ENCODE measurements at regions not wholly inside any gene's neighbourhood (a gene's known extent, or its start where the extent isn't known, plus 50 kb on each side); places are given as distances from the start of the nearest gene placed in this dataset.

DNA sequence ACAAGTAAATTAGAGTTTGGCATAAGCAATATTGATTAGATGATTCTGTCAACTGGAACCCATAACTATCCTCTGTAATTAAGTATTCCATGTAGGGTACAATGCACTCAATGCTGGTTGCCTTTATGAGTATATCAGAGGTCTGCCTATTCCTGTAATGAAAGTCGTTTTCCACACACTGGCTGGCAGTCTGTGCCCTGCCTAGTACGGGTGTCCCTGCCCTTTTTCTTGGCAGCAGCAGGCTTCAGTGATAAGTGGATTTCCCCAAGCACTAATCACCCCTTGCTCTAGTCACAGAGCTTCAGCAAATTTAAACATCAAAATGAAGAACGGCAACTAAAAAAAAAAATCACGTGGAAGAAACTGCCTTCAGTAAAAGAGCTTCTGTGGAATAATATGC is 294.8 kb upstream of the STT3B start:
- ChIA-PET POLR2A (no interaction called here), CTCF (interaction anchor here (0.6 to 1.0 kb wide), 2 partner anchors 29 to 600 kb away, joined by 3 read pairs; no protein-coding TSS in a partner anchor)
- Mint-ChIP-seq H3K9me3 (peaks cover 2% of the 10 kb centered on the region), H3K4me3 (no peak overlapping the region), H3K27ac (no peak overlapping the region), H3K36me3 (ENCODE audit: low read depth) (no peaks in the 10 kb centered on the region), H3K27me3 (no peaks in the 10 kb centered on the region), H3K4me1 (peaks cover 14% of the 10 kb centered on the region)
- no peak for DNase-seq

DNA sequence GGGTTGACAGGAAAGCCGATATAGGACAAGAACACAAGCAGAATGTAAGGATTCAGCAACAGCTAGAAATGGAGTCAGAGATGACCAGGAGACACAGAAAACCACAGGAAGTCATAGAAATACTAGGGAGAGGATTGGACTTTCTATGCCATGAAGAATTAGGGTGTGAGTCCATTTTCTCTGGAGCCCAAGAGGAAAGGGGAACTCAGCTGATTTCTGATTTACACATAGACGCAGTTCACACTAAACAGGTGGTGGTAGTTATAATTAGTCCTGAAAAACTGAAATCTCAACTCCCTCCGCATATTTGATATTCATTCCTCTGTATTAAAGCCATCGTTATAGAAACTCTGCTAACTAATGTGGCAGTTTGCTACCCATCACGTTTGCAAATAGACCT is 292.7 kb upstream of the STT3B start:
- no peak for DNase-seq
- Mint-ChIP-seq H3K4me1 (no peaks in the 10 kb centered on the region), H3K27me3 (no peaks in the 10 kb centered on the region)

DNA sequence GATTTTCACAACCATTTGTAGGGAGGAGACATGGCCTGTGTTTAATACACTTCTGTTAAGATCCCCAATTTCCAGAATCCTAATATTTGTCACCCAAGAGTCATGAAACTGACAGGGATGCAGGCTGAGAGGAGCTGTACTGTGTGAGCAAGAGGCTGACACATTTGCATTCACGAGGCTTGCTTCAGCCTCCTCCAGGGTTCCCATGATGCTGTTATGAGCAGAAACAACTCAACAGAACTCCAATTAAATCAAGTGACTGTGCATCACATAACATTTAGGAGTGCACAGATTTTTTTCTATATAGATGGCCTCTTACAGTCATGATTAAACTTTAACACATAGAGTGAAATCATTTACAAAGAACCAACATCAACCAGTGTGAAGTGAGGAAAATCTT is 292.3 kb upstream of the STT3B start:
- H3K27me3 Mint-ChIP-seq, result no peaks in the 10 kb centered on the region
- H3K9me3 Mint-ChIP-seq, result peaks cover 2% of the 10 kb centered on the region
- CTCF ChIA-PET, result interaction anchor here (0.9 to 1.5 kb wide), 3 partner anchors 8 to 24 kb away, joined by 3 to 4 read pairs (median 4); no protein-coding TSS in a partner anchor
- H3K27ac Mint-ChIP-seq, result no peak overlapping the region
- no peaks in the 10 kb centered on the region for H3K36me3 Mint-ChIP-seq (ENCODE audit: low read depth)
- POLR2A ChIA-PET, result no interaction called here
- no peak for DNase-seq
- H3K4me3 Mint-ChIP-seq, result no peak overlapping the region
- no peaks in the 10 kb centered on the region for H3K4me1 Mint-ChIP-seq

More for the DNA sequence above, 292.7 kb upstream of the STT3B start:
- ChIA-PET POLR2A (no interaction called here), CTCF (interaction anchor here (1.5 kb wide), 1 partner anchor 13 kb away, joined by 4 read pairs; no protein-coding TSS in a partner anchor)
- Mint-ChIP-seq H3K36me3 (ENCODE audit: low read depth) (no peaks in the 10 kb centered on the region), H3K4me3 (no peak overlapping the region), H3K9me3 (peaks cover 2% of the 10 kb centered on the region), H3K27ac (no peak overlapping the region)

DNA sequence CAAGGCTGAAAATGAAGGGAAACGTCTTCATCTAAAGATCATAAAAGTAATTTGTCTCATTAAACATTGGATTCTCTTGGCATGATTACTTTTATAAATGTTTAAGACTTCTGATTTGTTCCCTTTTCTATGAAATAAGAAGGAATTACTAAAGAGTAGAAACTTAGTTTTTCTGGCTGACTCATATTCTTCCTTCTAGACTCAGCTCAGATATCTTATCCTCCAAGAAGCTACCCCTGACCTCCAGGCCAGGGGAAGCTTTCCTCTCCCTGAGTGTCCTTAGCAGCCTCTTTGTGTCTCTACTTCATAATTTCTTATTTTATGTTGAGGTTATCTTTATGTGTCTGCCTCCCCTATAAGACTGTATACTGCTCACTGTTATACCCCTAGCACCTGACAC is 291.9 kb upstream of the STT3B start:
- H3K27ac Mint-ChIP-seq, result no peak overlapping the region
- H3K4me1 Mint-ChIP-seq, result no peaks in the 10 kb centered on the region
- ChIA-PET POLR2A (no interaction called here), CTCF (interaction anchor here (0.9 to 1.5 kb wide), 4 partner anchors 9 to 24 kb away, joined by 3 to 4 read pairs (median 4); no protein-coding TSS in a partner anchor)
- H3K36me3 Mint-ChIP-seq (ENCODE audit: low read depth), result no peaks in the 10 kb centered on the region
- DNase-seq, result no peak
- peaks cover 2% of the 10 kb centered on the region for H3K9me3 Mint-ChIP-seq
- no peak overlapping the region for H3K4me3 Mint-ChIP-seq
- no peaks in the 10 kb centered on the region for H3K27me3 Mint-ChIP-seq

DNA sequence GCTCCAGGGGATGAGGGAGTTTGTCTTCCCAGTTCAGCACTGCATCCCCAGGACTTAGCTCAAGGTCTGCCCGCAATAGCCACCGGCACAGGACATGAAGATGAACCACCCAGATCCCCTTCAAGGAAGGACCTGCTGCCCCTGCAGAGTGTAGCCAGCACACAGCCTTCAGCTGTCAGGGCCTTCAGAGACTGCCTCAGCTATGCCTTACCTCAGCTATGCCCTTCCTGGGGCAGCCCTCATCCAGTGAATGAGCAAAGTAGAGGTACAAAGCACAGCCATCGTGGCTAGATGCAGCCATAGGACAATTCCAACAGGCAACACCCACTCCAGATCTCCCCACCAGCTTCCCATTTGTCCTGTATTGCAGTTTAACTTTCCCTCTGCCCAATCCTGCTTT is 291.2 kb upstream of the STT3B start:
- Mint-ChIP-seq H3K27me3 (no peaks in the 10 kb centered on the region), H3K27ac (no peak overlapping the region), H3K36me3 (ENCODE audit: low read depth) (no peaks in the 10 kb centered on the region), H3K9me3 (peaks cover 2% of the 10 kb centered on the region), H3K4me1 (no peaks in the 10 kb centered on the region), H3K4me3 (no peak overlapping the region)
- ChIA-PET CTCF (interaction anchor here (0.6 to 1.4 kb wide), 6 partner anchors 9 to 977 kb away, joined by 3 to 4 read pairs (median 4); no protein-coding TSS in a partner anchor), POLR2A (no interaction called here)
- no peak for DNase-seq

DNA sequence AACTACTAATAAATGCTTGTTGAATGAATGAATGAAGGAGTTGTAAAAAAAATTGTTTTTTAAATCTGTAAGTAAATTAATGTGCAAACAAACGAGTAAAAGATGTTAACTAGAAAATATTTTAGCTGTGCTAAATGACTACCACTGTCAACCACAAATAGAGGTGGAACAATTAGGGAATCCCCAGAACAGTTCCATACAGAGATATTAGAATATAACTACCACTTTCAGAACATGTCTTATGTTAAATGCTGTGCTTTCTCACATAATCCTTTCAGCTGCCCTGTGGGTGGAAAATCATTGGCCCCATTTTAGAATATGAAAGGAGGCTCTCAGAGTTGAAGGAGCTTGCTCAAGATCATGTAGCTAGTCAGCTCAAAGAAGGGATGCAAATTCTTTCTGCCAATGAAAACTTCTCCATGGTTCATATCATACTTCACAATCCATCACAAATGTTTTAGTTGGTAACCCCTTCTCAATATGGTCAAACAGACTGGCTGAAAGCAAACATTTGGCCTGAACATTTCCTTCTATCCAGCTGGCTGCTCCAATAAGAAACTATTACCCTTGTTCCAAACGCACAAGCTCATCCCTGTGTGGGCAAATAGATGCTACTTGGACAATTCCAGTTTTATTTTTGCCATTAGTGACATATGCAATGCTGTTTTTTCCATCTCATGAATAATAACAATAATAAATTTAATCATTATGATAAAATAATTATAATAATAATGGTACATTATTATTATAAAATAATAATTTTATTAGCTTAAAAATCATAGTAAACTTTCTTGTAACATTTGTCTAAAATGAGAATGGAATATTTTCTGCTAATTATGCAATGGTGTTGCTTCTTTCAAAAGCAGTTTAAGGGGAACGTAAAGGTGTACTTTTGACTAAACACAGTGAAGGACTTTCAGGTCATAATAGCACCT is 290.4 kb upstream of the STT3B start:
- no peaks in the 10 kb centered on the region for H3K27me3 Mint-ChIP-seq
- CTCF ChIA-PET, result interaction anchor here (1.1 to 1.4 kb wide), 3 partner anchors 10 to 23 kb away, joined by 3 to 4 read pairs (median 4); no protein-coding TSS in a partner anchor
- no peak for DNase-seq
- no peaks in the 10 kb centered on the region for H3K36me3 Mint-ChIP-seq (ENCODE audit: low read depth)
- H3K27ac Mint-ChIP-seq, result no peak overlapping the region
- no peaks in the 10 kb centered on the region for H3K4me1 Mint-ChIP-seq
- POLR2A ChIA-PET, result no interaction called here
- no peak overlapping the region for H3K4me3 Mint-ChIP-seq
- H3K9me3 Mint-ChIP-seq, result no peaks in the 10 kb centered on the region

DNA sequence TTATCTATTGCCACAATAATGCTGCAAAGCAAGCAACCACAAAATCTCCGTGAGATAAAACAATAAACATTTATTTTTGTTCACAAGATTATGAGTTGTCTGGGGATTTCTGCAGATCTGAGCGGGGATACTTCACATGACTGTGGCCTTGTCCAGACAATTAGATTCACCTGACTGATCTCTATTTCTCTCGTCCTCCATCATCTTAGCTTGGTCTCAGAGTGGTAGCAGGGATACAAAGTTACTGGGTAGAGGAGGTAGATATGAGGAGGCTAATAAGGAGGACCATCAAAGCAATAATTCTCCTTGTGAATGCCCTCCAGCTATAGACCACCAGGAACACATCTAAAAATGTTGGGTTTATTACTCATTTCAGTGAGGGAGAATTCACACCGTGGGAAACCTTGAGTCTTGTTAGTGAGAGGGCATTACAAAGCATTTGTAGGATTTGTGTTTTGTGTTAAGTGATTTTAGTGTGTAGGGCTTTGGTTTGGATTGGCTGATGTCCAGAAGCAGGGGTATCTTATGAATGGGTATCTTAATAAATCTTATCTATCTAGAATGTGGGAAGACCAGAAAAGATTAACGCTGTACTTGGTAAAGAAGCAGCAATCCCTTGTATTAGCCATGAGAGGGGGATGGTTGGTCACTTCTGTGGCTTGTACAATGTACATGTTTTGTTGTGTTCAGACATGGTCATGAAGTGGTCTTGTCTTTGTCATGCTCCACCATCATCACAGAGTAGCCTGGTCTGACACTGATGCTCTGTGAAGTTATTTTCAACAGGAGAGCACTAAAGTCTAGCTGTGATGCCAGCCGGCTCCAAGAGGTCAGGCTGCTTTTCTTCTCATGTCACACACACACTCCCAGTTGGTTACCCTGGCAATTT is 287.6 kb upstream of the STT3B start:
- POLR2A ChIA-PET, result no interaction called here
- Mint-ChIP-seq H3K27ac (no peak overlapping the region), H3K4me1 (peaks cover 20% of the 10 kb centered on the region), H3K27me3 (no peaks in the 10 kb centered on the region), H3K9me3 (peaks cover 2% of the 10 kb centered on the region), H3K4me3 (no peak overlapping the region), H3K36me3 (ENCODE audit: low read depth) (no peaks in the 10 kb centered on the region)
- DNase-seq, result no peak
- CTCF ChIA-PET, result interaction anchor here (0.7 to 1.2 kb wide), 2 partner anchors 13 to 579 kb away, joined by 3 to 4 read pairs; no protein-coding TSS in a partner anchor

DNA sequence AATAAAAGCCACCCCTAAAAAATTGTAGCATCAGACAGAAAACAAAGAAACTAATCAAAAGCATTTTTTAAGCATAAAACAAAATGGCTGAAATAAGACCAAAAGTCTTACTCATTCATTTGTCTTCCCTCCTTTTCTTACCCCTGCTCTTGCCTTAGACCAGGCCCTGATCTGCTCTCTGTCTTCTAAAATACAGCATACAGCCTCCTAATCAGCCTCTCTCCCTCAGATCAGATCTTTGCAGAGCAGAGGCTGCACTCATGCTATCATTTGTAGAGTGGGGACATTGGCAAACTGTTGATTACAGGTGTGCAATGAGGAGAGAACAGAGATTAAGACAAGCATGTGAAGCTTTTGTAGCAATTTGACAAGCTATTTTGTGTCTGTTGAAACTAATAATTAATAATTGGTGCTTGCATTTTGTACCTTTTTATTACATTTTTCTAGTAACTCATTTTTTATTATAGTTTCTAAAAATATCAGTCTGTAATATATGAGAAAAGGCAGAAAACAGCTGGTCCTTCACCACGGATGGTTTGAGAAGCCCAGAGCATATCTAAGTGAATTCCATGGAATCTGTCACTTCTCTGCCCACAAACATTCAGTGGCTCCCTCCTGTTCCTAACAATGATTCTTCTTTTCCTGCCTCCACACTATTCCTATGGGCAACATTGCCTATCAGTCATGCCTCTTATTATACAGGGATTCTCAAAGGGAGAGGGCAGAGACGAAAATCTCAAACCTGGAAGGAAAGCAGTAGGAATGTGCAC is 286.2 kb upstream of the STT3B start:
- CTCF ChIA-PET, result no interaction called here
- Mint-ChIP-seq H3K4me1 (peaks cover 31% of the 10 kb centered on the region), H3K27ac (no peak overlapping the region)

DNA sequence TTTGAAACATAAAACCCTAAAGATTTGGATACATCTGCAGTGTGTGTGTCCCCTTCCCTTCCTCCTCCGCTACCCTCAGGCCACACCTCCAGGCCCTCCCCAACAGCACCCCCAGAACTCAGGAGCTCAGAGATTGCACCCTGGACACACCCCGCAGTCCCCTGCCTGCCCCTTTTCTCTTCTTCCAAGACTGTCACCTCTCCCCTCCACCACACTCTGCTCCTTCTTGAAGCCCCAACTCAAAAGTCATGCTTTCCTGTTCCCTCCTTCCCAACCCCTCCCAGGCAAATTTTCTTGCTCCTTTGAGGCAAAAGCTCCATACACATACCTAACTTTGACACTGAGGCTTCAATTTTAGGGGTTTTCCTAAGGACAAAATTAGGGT is 285.7 kb upstream of the STT3B start:
- H3K36me3 Mint-ChIP-seq (ENCODE audit: low read depth), result peaks cover 8% of the 10 kb centered on the region

More for the DNA sequence above, 286.2 kb upstream of the STT3B start:
- no peak for DNase-seq
- Mint-ChIP-seq H3K4me3 (no peak overlapping the region), H3K27me3 (no peaks in the 10 kb centered on the region), H3K36me3 (ENCODE audit: low read depth) (peaks cover 4% of the 10 kb centered on the region), H3K9me3 (peaks cover 8% of the 10 kb centered on the region)
- POLR2A ChIA-PET, result no interaction called here

DNA sequence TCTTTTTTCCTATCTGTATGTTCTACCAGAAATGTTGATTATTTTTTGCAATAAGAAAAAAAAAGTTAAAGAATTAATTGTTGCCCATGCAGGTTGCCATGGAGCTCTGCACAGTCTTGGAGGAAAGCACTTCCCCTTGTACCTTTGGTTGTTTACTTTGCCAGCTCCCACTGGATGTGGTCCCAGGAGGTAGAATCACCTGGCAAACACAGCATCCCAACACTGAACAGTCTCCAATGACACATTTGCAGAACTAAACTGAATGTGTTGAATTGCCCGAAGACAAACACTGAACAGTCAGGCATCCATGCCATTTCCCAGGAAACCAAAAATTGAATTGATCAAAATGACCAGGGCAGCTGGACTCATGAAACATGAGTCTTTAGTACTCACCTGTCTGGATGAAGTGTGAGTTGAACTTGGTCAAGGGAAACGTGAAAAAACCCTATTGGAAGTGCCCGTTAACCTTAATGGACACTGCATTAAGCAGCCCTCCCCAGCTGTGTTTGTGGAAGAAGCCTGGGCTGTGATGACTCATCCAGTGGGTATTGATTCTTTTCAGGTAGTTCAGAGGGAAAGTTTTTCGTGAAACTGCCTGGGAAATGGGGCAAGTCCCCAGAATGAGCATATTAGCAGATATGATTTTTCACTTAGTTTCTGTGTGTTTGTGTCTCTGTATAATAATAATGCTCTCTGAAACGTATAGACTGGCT is 284.7 kb upstream of the STT3B start:
- H3K4me3 Mint-ChIP-seq, result no peak overlapping the region
- CTCF ChIA-PET, result interaction anchor here (0.9 to 1.4 kb wide), 2 partner anchors 19 to 25 kb away, joined by 3 to 4 read pairs; no protein-coding TSS in a partner anchor
- no peak for DNase-seq

More for the DNA sequence above, 285.7 kb upstream of the STT3B start:
- no peak overlapping the region for H3K4me3 Mint-ChIP-seq
- CTCF ChIA-PET, result interaction anchor here (0.9 kb wide), 1 partner anchor 18 kb away, joined by 3 read pairs; no protein-coding TSS in a partner anchor
- POLR2A ChIA-PET, result no interaction called here
- H3K4me1 Mint-ChIP-seq, result peaks cover 34% of the 10 kb centered on the region
- H3K27ac Mint-ChIP-seq, result no peak overlapping the region
- no peak for DNase-seq
- H3K27me3 Mint-ChIP-seq, result no peaks in the 10 kb centered on the region
- peaks cover 11% of the 10 kb centered on the region for H3K9me3 Mint-ChIP-seq

DNA sequence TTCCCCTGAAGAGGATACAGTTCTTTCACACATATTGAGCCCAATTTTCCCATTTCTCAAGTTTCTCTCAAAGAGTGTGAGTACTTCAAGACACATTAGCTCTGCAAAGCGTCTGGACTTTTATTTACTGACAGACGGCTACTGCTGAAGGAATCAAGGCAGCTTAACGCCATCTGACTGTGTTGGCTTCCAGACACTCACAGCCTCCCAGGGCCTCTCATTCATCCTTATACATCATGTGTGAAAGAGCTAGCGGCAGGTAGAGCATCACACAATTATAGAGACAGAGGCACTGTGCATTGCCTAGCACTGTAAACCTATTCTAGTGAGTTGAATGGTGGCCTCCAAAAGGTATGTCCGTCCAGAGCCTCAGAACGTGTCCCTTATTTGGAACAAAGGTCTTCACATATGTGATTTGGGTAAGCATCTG is 284.1 kb upstream of the STT3B start:
- no peak overlapping the region for H3K27ac Mint-ChIP-seq

More for the DNA sequence above, 284.7 kb upstream of the STT3B start:
- POLR2A ChIA-PET, result no interaction called here
- Mint-ChIP-seq H3K27me3 (no peaks in the 10 kb centered on the region), H3K9me3 (peaks cover 19% of the 10 kb centered on the region), H3K36me3 (ENCODE audit: low read depth) (peaks cover 11% of the 10 kb centered on the region), H3K27ac (no peak overlapping the region), H3K4me1 (peaks cover 44% of the 10 kb centered on the region)

More for the DNA sequence above, 284.1 kb upstream of the STT3B start:
- H3K27me3 Mint-ChIP-seq, result no peaks in the 10 kb centered on the region
- DNase-seq, result no peak
- peaks cover 48% of the 10 kb centered on the region for H3K4me1 Mint-ChIP-seq
- no peak overlapping the region for H3K4me3 Mint-ChIP-seq
- peaks cover 12% of the 10 kb centered on the region for H3K36me3 Mint-ChIP-seq (ENCODE audit: low read depth)
- ChIA-PET POLR2A (no interaction called here), CTCF (interaction anchor here (1.4 kb wide), 1 partner anchor 25 kb away, joined by 4 read pairs; no protein-coding TSS in a partner anchor)
- H3K9me3 Mint-ChIP-seq, result peaks cover 21% of the 10 kb centered on the region

All from activated CD4-positive, alpha-beta T cell treated with anti-CD3 and anti-CD28 coated beads, Interleukin-2, amount 10 ng/mL, durations not matched to agents 7 days and 5 days (primary cell).